DMS 273 treated with DMSO at 0.1 percent for 48 hours (cell line): ENCODE measurements at regions not wholly inside any gene's neighbourhood (a gene's known extent, or its start where the extent isn't known, plus 50 kb on each side); places are given as distances from the start of the nearest gene placed in this dataset.
A peak's percentile ranks its signal among the peaks of the same experiment; 100 is the strongest.

Experiments
- DNase-seq: peaks from one replicate; lab custom pipeline; 2025; lab: John Stamatoyannopoulos, UW

GRCh38 chr3:73295876-73296635 is 234.6 kb downstream of the EBLN2 start:
- no peak for DNase-seq

- DNase-seq = no peak
Observed at GRCh38 chr3:73296859-73297258, 235.4 kb downstream of the EBLN2 start.

GRCh38 chr3:73298243-73299183 is 237.1 kb downstream of the EBLN2 start:
- DNase-seq = no peak

GRCh38 chr3:73299184-73299691 is 237.8 kb downstream of the EBLN2 start:
- no peak for DNase-seq

GRCh38 chr3:73314151-73314951 is 252.9 kb downstream of the EBLN2 start:
- DNase-seq = no peak

GRCh38 chr3:73315706-73316105 is 254.2 kb downstream of the EBLN2 start:
- DNase-seq = no peak

DNA sequence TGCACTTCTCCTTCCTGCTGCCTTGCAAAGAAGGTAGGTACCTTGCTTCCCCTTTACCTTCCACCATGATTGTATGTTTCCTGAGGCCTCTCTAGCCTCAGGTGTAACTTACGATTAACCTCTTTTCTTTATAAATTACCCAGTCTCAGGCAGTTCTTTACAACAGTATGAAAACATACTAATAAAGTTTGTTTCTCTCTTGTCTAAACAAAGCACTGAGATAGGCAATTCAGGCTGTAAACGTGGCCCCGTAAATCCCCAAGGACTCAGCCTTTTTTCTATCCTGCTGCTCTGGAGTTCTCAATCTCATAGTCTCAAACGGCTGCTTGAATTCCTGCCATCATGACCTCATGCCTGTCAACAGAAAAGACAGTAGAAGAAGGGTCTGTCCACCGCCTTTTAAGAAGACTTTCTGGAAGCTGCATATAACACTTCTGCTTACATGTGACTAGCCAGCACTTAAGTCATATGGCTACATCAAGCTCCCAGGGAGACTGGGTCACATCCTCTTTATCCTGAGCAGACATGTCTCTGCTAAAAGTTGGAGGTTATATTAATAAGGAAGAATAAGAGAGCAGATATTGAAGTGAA is 257.8 kb downstream of the EBLN2 start:
- peak; percentile 24 for DNase-seq

DNA sequence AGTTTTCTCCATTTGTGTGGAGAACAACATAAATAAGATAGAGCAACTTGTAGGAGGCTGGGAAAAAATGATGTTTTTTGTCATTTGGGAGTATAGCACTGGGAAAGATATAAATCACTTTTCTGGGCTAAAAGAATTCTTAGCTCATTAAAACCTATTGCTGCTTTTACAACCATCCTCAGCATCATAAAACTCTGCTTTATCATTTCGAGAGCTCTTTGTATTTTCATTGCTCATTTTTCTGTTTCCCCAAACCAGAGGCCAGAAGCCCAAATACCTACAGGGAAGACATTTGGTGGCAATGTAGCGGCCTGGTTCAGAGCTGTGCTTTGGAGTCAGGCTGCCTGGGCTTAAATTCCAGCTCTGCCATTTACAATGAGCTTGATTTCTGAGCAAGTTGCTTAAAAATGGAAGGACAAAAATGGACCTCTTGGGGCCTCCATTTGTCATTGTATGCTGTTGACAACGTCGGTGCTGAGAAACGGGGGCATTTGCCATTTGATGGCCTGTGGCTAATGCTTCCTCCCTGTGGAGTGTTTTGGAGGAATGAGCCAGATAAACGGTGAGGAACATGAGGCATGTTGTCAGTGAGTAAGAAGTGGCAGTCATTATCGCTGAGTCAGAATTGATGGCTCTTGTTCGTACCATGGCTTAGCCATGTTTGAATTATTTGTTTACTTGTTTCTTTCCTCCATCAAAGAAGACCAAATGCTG is 260.0 kb downstream of the EBLN2 start:
- DNase-seq = no peak

DNA sequence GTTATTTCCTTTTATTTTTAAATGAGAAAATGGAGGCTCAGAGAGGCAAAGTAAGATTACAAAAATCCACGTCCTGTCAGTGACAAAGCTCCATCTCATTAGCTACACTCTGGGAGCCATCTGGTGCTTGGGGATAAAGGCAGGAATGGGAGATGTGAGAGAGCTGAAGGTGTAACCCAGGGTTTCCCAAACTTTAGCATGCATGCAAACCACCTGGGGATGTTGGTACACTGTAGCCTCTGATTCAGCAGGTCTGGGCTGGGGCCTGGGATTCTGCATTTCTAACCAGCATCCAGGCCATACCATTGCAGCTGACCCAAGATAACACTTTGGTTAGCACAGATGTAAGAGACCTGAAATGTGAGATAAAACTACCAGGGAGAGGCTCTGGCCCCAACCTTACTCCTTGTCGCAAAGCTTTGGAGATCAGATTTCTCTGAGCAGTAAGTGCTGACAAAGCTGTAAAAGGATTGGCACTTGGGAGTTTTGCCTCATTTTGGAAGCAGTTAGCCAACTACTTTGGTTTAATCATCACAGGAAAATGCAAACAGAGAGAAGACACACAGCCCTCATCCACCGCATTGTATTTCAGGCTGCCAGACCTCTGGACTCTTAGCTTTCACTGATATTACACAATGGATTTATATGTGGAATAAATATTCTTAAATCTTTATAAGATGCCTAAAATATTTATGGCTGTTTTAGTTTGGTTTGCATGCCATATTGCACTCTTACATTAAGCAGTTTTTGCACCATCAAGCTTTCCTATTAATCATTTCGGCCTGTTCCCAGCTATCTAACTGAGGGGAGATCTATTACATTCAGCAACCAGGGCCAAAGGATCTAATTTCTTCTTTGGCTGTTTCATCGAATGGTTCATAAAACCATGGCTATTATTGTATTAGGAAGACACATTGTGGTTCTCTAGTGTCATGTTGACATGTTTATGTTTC is 263.0 kb downstream of the EBLN2 start:
- peak; percentile 48 for DNase-seq

DNA sequence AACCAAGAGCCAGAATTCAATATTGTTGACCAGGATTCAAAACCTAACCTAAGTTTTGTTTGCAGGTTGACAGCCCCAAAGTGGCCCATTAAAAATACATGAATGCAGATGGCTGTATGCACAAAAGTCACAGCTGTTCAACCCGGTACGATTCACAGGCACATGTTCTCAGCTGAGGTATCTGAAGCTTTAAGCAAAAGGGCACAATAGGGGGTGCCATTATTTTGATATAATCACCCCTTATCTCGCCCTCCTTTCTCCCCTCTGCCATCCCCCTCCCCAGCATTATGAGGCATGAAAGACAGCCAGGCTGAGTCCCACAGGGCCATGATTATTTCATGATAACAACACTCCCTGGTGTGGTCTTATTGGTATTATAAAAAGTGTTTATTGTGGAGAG is 264.9 kb downstream of the EBLN2 start:
- DNase-seq = no peak

GRCh38 chr3:73327052-73327451 is 265.6 kb downstream of the EBLN2 start:
- DNase-seq = no peak
